Prostate gland (tissue), 2 donors: ENCODE measurements at regions not wholly inside any gene's neighbourhood (a gene's known extent, or its start where the extent isn't known, plus 50 kb on each side); places are given as distances from the start of the nearest gene placed in this dataset.

Experiments used
- POLR2A ChIP-seq: fragments of 450-650 bp; IDR thresholded peaks from one replicate; pipeline ENCODE4 v1.6.1; 2016; ENCODE audit warnings: antibody characterized with exemption, mild to moderate bottlenecking
- TF ChIP-seq, protein P1 (sequence below), 4 experiments: fragments of 200-600 bp in 2 of 4; fragments of 450-650 bp in 2 of 4; sonication (generic) in 2 of 4; IDR thresholded peaks; 1 replicate in 3 of 4; 2 replicates in 1 of 4; pipeline ENCODE4 v1.5.1; 2016 to 2019; ENCODE audit warnings: antibody characterized with exemption in 4 of 4, mild to moderate bottlenecking in 2 of 4, moderate library complexity in 2 of 4

DNA sequence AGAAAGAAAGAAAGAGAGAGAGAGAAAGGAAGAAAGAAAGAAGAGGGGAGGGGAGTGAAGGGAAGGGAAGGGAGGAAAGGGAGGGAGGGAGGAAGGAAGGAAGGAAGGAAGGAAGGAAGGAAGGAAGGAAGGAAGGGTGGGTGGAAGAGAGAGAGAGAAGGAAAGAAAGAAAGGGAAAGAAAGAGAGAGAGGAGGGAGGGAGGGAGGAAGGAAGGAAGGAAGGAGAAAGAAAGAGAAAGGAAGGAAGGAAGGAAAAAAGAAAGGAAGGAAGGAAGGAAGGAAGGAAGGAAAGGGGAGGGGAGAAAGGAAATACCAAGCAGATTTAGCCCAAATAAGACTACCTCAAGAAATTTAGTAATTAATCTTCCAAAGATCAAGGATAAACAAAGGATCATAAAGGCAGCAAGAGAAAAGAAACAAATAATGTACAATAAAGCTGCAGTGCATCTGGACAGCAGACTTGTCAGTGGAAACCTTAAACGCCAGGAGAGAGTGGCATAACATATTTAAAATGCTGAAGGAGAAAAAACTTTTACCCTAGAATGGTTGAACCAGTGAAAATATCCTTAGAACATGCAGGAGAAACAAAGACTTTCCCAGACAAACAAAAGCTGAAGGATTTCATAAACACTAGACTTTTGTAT, 427.6 kb downstream of the TBL1XR1 start:
- TF ChIP-seq, protein P1, sequence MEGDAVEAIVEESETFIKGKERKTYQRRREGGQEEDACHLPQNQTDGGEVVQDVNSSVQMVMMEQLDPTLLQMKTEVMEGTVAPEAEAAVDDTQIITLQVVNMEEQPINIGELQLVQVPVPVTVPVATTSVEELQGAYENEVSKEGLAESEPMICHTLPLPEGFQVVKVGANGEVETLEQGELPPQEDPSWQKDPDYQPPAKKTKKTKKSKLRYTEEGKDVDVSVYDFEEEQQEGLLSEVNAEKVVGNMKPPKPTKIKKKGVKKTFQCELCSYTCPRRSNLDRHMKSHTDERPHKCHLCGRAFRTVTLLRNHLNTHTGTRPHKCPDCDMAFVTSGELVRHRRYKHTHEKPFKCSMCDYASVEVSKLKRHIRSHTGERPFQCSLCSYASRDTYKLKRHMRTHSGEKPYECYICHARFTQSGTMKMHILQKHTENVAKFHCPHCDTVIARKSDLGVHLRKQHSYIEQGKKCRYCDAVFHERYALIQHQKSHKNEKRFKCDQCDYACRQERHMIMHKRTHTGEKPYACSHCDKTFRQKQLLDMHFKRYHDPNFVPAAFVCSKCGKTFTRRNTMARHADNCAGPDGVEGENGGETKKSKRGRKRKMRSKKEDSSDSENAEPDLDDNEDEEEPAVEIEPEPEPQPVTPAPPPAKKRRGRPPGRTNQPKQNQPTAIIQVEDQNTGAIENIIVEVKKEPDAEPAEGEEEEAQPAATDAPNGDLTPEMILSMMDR (IDR thresholded peaks at IDR 0.05): no peak
- TF ChIP-seq POLR2A: no peak
